NCI-H510A treated with DMSO at 0.1 percent for 48 hours (cell line): ENCODE measurements at regions not wholly inside any gene's neighbourhood (a gene's known extent, or its start where the extent isn't known, plus 50 kb on each side); places are given as distances from the start of the nearest gene placed in this dataset.
"Not testable (repeated sequence)": the region's sequence is repeated elsewhere in the genome, so short reads cannot be mapped to it uniquely, and the experiment has no call there.

ENCODE experiments used
- DNase-seq: peaks from one replicate; lab custom pipeline; 2025; lab: John Stamatoyannopoulos, UW

DNA sequence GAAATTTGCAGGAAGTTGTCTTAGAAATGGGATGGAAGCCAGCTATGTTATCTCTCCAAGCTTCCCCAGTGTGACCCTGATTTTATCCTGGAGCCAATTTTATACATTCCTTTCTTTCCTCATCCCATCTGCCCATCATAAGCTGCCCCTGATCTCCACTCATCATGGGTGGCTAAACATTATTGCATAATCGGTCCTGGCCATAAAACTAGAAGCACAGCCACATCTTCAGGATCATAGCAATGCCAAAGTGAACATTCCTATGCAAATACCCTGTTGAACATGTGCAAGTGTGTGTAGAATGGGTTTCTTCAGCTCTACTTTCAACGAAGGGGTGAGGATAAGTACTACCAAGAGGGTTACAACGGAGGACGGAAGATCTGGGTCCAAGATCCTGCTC is 50.6 kb upstream of the COG2 start:
- DNase-seq, result no peak

DNA sequence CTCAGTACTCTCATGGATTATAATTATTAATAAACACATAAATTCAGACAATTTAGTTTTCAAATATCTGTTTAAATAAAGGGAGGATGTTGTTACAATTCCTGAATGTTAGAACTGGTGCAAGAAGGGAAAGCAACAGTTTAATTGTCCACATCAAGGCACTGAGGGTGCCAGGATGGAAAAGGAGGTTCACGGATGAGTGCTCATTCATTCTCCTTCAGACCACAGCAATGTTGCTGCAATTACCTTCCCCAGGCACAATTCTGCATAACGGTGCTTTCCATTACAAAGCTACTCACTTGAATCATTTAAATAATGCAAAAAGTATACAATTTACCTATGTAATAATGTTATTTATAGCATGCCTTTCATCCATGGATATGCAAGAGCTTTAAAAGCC is 52.3 kb upstream of the COG2 start:
- no peak for DNase-seq

DNA sequence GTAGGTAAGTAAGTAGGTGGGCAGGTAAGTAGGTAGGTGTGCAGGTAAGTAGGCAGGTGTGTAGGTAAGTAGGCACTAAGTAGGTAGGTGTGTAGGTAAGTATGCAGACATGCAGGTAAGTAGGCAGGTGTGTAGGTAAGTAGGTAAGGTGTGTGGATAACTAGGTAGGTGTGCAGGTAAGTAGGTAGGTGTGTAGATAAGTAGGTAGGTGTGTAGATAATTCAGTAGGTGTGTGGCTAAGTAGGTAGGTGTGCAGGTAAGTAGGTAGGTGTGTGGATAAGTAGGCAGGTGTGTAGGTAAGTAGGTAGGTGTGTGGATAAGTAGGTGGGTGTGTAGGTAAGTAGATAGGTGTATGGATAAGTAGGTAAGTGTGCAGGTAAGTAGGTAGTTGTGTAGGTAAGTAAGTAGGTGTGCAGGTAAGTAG is 53.9 kb upstream of the COG2 start:
- no peak for DNase-seq

DNA sequence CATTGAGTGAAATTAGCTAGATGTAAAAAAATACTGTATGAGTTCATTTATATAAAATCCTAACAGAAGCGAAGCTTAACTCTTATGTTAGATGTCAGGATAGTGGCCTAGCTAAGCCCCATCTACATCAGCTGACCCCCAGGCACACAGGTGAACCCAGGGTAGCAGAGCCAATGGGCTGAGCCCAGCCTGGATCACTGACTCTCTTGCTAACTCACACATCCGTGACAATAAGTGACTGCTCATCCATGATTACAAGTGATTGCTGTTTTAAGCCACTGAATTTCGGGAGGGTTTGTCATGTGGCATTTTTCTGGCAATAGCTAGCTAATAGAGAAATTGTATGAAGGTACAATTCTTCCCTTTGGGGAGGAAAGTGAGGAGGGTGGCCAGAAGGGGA is 55.2 kb upstream of the COG2 start:
- no peak for DNase-seq

DNA sequence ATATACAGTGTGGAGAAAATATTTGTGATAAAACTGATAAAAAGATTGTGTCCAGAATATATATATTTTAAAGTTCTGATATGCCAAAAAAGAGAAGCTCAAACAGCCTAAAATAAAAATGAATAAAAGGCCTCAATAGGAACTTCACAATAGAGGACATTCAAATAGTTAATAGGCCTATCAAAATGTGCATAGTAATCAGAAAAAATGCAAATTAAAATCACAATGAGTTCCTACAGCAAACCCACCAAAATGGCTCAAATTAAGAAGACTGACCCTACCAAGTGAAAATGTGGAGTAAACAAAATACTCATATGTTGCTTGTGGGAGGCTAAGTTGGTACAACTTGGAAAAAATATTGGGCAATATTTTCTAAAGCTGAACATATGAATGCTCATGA is 57.6 kb upstream of the COG2 start:
- DNase-seq, result no peak

DNA sequence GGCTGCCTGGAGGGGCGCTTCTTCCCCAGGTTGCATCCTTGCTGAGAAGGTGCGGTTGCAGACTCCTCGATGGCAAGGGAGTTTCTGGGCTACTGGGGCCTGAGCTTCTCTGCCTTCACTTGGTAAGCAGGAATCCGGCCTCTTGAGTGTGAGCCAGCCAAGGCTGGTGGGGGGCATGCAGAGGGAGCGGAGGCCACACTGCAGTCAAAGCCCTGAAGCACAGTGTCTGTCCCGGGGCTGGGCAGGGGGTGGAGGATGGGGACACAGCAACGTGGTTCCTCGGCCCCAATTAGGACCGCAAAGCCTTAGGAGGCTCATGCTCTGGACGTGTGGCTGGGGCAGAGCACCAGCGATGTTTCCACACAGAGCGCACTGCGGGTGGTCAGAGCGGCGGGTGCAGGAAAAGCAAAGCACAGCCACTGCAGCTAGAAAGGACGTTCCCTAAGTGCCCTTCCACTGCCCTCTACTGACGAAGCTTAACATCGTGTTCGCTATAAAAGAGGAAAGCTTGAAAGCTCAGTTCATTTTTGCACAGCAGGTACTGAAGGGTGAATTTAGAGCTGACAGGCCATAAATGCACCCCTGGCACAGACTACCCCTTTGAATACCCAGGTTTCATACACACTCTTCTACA is 60.7 kb upstream of the COG2 start:
- no peak for DNase-seq

DNA sequence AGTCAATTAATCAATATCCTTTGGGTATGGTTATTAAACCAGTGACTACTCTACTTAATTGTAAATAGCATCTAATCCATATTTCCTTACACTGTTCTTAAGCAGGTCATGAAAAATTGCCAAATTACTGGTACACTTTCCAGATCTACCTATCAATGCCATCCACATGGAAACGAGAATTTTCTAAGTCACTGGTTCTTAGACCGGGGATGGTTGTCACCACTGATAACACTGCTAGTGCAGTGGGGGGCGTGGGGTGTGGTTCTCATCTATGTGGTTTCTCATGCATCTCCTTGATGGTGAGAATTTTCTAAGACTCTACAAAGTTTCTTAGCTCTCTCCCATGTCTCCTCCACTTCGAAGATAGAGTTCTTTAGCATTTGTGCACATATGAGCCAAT is 63.7 kb upstream of the COG2 start:
- no peak for DNase-seq

DNA sequence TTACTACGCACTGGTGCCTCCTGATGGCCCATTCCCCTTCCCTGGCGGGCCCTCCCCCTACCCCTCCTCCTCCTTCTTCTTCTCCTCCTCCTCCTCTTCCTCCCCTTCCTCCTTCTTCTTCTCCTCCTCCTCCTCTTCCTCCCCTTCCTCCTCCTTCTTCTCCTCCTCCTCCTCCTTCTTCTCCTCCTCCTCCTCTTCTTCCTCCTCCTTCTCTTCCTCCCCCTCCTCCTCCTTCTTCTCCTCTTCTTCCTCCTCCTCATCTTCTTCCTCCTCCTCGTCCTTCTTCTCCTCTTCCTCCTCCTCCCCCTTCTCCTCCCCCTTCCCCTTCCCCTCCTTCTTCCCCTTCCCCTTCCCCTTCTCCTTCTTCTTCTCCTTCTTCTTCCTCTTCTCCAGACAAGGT is 64.7 kb upstream of the COG2 start:
- DNase-seq, result no peak

DNA sequence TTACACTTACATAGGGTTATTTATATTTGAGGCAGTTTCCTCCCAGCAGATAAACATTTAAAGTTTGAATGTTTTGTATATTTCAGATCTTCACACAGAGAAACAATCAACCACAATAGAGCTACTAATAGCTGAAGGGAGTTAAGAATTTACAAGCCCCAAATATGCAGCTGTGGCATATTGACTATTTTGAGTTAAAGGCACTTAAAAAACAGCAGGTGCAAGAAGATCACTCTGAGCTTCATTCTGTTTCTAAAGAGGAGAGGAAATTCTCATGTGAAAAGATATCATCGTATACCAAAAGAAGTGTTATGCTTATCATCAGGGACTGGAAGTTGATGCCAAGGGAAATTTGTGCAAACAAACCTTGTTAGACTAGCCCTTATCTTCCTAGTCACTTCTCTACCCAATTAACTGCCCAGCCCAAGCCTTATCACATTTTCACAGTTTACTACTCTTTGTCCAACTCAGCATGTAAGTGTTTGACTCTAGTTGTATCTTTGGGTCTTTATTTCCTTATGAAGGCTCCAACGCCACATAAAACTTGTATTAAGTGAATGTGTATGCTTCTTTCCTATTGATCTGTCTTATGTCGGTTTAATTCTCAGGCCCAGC is 66.3 kb upstream of the COG2 start:
- DNase-seq, result no peak

DNA sequence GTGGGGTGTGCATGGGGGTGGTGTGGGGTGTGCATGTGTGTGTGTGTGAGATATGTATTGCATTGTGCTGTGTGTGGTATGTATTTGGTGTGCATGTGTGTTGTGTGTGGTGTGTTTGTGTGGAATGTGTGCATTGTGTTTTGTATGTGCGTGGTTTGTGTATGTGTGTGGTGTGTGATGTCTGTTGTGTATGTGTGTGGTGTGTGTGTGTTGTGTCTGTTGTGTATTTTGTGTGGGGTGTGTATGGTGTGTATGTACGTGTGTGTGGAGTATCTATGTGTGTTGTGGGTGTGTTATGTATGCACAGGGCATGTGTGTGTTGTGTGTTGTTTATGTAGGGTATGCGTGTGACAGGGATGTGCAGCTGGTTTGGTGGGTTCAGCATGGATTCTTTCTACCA is 67.8 kb upstream of the COG2 start:
- DNase-seq, result no peak

DNA sequence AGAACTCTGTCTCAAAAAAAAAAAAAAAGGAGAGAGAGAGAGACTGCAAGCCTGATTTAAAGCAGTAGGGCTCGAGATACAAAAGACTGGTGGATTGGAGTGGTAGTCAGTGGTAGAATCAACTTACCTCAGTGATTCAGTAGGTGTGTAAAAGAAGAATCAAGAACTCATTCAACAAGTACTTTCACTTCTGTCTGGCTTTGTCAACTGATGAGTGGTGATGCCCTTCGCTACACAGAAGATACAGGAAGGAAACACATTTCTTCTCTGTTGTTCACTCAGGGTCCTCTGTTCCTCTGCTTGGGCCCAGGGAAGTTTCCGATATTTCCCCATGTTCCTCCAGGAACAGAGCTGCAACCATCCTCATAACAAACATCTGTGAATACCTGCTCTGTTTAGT is 68.6 kb upstream of the COG2 start:
- DNase-seq, result no peak

DNA sequence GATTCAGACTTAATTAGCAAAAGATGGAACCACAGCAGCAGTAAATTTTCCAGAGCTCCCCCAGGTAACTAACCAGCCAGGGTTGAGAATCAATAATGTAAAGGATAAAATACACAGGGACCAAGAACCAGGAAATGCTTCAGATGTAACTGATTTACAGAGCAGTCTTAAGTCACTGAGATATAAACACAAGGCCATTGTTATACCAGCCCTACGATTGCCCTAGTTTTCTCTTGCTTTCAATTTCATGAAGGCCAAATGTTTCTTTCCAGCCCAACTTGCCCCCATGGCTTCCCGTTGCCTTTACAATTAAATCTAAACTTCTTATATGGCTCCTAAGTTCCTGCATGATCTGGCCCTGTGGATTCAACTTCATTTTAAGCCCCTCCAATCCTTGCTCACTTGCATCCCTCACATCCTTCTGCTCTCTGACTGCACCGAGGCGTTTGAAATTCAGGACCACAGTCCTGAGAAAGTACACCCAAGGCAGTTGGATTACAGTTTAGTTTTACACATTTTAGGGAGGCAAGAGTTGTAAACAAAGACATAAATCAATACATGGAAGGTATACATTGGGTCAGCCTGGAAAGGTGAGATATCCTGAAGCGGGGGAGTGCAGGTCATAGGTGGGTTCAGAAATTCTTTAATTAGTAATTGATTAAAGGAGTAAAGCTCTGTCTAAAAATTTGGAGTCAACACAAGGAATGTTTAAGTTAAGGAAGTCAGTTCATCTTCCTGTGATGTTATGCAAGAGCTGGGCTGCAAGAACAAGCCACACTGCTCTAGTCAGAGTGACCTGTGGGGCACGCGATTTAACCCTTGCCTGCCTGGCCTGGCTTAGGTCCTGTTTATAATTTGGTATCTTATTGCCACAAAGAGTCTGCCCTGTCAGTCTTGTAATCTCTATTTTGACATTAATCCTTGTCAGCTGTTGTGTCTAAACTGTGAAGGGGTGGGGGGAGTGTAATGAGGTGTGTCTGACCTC is 69.9 kb upstream of the COG2 start:
- no peak for DNase-seq

DNA sequence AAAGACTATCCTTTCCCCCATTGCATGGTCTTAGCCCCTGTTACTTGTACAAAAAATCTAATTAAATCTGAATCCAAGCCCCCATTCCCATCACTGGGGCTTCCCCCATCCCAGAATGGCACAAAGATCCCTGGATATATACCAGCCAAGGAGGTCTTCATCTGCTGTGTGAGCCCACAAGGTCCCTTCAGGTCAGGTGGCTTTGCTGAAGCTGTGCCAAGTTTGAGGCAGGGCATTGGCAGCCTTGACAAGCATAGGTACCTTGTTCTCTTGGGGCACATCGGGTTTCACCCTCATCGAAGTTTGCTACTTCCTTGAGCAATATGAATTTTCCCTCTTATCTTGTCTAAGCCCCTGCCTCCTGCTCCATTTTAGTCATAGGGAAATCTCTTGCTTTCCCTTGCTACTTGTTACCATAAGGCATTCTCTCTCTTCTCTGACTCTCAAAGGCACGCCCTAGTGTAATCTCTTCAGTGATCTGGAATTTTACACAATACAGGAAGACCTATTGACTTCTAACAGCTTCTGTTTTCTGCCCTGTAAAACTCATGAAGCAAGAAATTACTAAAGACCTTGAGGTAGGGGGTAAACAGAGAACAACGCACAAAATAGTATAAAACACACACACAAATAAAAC is 71.4 kb upstream of the COG2 start:
- DNase-seq, result no peak

DNA sequence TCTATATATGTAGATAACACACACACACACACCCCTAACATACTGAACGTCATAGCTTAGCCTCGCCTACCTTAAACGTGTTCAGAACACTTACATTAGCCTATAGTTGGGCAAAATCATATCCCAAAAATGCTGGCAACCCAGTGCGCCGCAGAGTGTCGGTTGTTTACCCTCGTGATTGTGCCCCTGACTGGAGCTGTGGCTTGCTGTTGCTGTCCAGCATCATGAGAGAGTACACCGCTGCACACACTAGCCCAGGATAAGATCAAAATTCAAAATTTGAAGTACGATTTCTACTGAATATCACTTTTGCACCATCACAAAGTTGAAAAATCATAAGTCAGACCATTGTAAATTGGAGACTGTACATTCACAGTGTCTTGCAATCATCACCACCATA is 73.1 kb upstream of the COG2 start:
- DNase-seq, result no peak

DNA sequence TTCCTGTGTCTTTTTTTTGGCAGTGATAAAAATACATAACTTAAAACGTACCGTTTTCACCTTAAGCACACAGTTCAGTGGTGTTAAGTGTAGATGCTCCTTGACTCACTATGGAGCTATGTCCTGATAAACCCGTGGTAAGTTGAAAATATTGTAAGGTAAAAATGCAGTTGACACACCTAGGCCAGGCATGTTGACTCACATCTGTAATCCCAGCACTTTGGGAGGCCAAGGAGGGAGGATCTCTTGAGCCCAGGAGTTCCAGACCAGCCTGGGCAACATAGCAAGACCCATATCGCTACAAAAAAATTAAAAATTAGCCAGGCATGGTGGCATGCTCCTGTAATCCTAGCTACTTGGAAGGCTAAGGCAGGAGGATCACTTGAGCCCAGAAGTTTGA is 73.6 kb upstream of the COG2 start:
- no peak for DNase-seq

DNA sequence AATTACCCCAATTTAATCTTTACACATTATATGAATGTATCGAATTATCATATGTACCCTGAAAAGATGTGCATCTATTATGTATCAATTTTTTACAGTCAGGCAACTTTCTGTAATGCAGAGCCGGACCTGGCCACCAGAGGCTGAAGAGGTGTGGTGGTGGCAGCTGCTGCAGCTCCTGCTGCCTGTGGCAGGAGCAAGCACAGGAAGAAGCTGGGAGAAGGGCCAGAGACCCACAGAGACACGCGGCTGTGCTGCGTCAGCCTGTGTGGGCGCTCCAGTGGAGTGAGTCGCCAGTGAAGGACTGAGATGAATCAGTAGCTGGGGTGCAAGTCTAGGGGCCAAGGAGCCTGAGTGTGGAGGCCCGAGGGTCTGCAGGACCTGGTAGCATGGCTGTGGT is 74.3 kb upstream of the COG2 start:
- DNase-seq, result peak; percentile 18

DNA sequence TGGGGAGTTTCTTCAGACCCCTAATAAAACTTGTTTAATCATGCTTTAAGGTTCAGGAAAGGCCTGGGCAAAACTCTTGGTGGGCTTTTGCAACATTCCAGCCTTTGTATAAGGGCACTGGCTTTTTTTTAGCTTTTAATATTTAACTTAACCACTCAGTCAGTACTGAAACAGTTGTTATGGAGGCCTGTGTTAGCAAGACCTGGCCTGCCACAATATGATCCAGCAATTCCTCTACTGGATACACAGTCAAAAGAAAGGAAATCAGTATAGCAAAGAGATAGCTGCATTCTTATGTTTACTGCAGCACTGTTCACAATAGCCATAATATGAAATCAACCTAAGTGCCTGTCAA is 75.1 kb upstream of the COG2 start:
- DNase-seq, result no peak

DNA sequence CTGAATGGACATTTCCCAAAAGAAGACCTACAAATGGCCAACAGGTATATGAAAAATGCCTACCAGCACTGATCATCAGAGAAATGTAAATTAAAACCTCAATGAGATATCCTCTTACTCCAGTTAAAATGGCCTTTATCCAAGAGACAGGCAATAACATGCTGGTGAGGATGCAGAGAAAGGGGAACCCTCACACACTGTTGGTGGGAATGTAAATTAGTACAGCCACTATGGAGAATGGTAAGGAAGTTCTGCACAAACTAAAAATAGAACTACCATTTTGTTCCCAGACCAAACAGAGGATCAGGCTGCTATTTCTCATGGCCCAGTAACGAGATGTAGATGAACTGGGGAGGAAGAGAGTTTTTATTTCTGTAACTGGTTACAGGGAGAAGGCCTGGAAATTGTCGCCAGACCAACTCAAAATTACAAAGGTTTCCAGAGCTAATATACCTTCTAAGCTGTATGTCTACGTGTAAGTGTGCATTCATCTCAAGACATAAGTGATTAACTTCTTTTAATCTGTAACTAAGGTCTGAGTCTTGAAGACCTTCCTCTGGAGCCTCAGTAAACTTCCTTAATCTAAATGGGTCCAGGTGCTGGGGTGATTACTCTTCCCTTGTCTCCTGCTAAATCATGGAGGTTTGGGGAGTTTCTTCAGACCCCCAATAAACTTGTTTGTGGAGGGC is 75.6 kb upstream of the COG2 start:
- DNase-seq, result not testable (repeated sequence)

DNA sequence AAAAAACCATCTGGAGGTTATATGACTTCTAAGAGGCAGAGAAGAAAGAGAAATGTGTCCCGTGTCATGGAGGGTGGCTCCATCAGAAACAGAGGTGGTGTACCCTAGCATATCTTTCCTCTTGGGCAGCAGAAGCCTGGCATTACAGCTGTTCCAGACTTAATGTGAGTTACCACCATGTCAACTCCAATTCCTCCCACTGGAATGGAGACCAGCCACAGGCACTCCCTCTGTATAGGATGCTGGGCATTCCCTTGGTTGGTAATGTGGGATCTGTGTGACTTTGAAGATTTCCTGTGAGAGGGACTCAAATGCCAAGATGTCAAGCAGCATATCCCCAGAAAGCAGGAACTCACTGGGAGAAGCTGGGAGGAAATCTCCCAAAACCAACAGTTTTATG is 77.1 kb upstream of the COG2 start:
- no peak for DNase-seq

DNA sequence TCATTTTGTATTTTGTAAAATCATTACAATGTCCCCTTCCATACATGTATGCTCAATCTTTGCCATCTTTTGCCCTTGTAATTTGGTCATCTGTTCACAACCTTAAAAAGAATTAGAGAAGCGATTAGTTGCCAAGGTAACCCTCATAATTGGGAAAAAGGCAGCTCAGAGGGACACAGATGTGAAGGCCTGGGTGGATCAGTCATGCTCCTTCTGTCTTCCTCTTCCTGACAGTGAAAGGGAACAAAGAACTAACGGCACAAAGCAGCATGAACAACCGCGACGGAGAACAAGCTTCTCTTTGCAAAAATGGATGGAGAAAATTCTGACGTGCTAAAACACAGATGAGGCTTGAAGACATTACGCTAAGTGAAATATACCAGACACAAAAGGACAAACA is 78.7 kb upstream of the COG2 start:
- no peak for DNase-seq

DNA sequence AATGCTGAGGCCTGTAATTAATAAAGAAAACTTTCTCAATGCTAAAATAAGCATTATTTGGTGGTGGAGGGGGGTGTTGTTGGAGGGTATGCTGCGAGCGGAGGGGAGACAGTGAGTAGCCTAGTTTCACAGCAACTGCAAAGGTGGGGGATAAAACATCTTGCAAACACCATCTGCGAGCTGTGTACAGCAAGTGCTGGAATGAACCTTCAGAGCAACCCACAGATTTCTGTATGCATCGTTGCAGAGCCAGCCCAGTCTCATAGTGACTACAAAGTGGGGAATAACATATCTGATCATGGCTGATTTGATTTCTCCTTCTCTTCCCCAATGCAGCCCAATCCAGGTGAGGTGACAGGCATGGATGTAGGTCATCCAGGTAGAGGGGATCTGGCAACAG is 80.7 kb upstream of the COG2 start:
- no peak for DNase-seq

DNA sequence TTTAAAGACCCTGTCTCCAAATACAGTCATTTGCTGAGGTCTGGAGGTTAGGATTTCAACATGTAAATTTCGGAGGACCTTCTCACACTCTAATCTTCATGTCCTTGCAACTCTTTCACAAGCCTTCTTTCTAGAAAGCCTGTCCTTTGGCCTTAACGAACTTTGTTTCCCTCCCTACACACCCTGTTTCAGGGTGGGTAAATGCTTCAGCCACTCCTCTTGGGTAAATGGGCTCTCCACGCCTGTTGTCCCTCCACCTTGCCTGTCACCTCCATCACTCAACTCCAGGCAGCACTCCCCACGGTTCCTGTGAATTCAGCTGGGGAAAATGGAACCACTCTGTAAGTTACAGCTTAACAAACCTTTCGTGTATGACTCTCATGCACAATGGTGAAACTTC is 84.0 kb upstream of the COG2 start:
- DNase-seq, result no peak
